Adipocyte (in vitro differentiated cells): ENCODE measurements at regions not wholly inside any gene's neighbourhood (a gene's known extent, or its start where the extent isn't known, plus 50 kb on each side); places are given as distances from the start of the nearest gene placed in this dataset.

Experiments used
- DNase-seq: peaks from one replicate; pipeline ENCODE4 v3.0.0-alpha.2; 2015; ENCODE audit warnings: low read depth
- H3K27me3 ChIP-seq: replicated peaks from 2 replicates; pipeline ENCODE4 v1.7.0; 2013; ENCODE audit warnings: mild to moderate bottlenecking, low read length, moderate library complexity; ENCODE audit not compliant: control insufficient read depth, insufficient read depth
- H3K36me3 ChIP-seq: 2 replicates; pipeline ENCODE4 v1.7.0; 2013; ENCODE audit warnings: low read length, mild to moderate bottlenecking, moderate library complexity; ENCODE audit not compliant: control insufficient read depth, insufficient read depth, severe bottlenecking
- H3K4me1 ChIP-seq: 2 replicates; pipeline ENCODE4 v1.7.0; 2013; ENCODE audit warnings: mild to moderate bottlenecking, low read length, moderate library complexity; ENCODE audit not compliant: control insufficient read depth, insufficient read depth
- H3K4me3 ChIP-seq: 2 replicates; pipeline ENCODE4 v1.7.0; 2013; ENCODE audit warnings: mild to moderate bottlenecking, low read length, moderate library complexity
- H3K9ac ChIP-seq: 2 replicates; pipeline ENCODE4 v1.7.0; 2013; ENCODE audit warnings: mild to moderate bottlenecking, low read length, moderate library complexity
- H3K9me3 ChIP-seq: 2 replicates; pipeline ENCODE4 v1.7.0; 2013; ENCODE audit warnings: mild to moderate bottlenecking, low read length, moderate library complexity; ENCODE audit not compliant: control insufficient read depth

DNA sequence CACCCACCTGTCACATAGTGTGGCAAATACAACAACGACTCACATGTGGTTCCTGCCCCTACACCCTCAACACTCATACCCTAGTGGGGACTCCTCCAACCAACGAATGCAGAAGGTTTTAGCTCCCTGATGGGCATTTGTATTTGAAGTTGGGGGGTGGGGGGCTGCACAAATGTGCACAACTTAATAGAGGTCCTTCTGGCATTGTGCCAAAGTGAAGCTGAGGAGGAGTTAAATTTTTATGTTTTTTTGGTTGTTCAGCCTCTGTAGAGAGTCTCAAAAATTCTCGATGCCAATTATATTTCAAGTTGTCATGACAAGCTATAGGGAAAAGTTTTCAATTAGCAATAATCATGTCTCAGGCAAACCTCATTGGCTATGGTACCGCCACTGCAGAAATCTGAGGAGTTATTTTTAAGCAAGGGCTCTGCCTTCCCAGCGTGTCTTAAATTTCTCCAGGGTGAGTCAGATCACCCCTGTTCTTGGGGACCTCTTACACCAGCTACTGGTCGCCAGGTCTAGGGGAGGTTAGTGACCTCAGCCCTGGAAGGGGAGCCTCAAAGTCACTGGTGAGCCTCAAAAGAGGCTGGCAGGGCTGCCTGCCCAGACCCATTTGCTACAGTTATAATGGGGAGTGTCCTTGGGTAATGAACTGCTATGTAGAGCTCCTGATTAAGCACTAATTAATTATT, 102.7 kb upstream of the TAF1B start:
- peaks cover 20% of the 10 kb centered on the region for H3K4me1 ChIP-seq
- no peak overlapping the region for H3K4me3 ChIP-seq
- no peak overlapping the region for H3K9ac ChIP-seq
- no peaks in the 10 kb centered on the region for H3K9me3 ChIP-seq
- DNase-seq, result no peak
- no peaks in the 10 kb centered on the region for H3K27me3 ChIP-seq
- no peaks in the 10 kb centered on the region for H3K36me3 ChIP-seq

DNA sequence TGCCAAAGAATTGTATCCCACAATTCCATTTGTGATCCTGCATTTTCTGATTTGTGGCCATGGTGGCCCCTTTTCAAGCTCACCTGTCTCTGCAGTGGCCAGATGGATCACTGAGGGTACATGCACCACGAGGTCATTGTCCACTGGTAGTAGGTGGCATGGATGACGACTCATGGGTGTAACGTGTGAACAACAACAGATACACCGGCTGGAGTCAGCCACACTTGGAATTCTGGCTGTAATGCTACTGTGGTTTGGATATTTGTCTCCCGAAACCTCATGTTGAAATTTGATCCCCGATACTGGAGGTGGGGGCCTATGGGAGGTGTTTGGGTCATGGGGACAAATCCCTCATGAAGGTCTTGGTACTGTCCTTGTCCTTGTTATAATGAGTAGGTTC, 102.2 kb upstream of the TAF1B start:
- Histone ChIP-seq H3K9me3 (no peaks in the 10 kb centered on the region), H3K4me1 (peaks cover 20% of the 10 kb centered on the region), H3K36me3 (no peaks in the 10 kb centered on the region), H3K9ac (no peak overlapping the region), H3K4me3 (no peak overlapping the region), H3K27me3 (no peaks in the 10 kb centered on the region)
- no peak for DNase-seq

GRCh38 chr2:9742601-9743000, 100.7 kb upstream of the TAF1B start:
- H3K4me1 ChIP-seq, result peaks cover 20% of the 10 kb centered on the region
- H3K36me3 ChIP-seq, result no peaks in the 10 kb centered on the region
- H3K4me3 ChIP-seq, result no peak overlapping the region
- H3K27me3 ChIP-seq, result no peaks in the 10 kb centered on the region
- H3K9ac ChIP-seq, result no peak overlapping the region
- H3K9me3 ChIP-seq, result no peaks in the 10 kb centered on the region
- DNase-seq, result no peak

DNA sequence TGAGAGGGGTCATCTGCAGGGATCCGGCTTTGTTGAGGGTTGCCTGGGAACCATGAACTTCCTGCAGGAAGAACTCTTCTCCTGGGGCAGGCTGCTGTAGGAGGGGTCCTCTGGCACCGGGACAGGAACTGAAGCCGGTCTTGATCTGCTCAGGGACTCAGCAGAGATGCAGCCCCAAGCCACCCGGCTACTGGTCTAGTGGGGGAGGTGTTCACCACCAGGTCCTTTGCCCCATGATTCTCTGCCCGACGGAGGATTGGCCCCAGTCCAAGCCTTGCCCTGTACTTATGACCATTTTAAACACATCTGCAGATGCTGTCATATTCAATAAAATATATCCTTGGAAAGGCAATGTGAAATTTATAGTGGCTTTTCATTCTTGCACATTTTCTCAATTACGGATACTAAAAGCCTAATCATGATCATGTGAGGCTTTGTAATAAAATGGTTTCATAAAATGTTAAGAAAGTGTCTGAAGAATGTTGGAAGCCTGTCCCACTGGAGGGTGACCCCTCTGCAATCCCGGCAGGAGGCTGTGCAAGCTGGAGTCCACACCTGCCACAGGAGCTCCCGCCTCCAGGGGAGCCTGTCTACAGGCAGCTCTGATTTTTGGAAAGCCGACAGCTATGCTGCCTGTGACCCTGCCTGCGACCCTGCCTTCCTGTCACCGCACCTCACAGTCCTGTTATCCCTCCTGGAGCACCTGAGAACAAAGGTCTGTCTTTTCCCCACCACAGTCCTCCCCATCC, 98.8 kb upstream of the TAF1B start:
- Histone ChIP-seq H3K9ac (no peak overlapping the region), H3K9me3 (no peaks in the 10 kb centered on the region), H3K36me3 (no peaks in the 10 kb centered on the region), H3K27me3 (no peaks in the 10 kb centered on the region), H3K4me1 (peaks cover 11% of the 10 kb centered on the region), H3K4me3 (no peak overlapping the region)
- peak; percentile 17 for DNase-seq

GRCh38 chr2:9745153-9745899, 97.9 kb upstream of the TAF1B start:
- Histone ChIP-seq H3K27me3 (no peaks in the 10 kb centered on the region), H3K4me3 (no peak overlapping the region), H3K4me1 (peaks cover 8% of the 10 kb centered on the region), H3K9ac (no peak overlapping the region), H3K36me3 (no peaks in the 10 kb centered on the region), H3K9me3 (no peaks in the 10 kb centered on the region)
- peak; percentile 29 for DNase-seq

GRCh38 chr2:9747396-9747795, 95.9 kb upstream of the TAF1B start:
- Histone ChIP-seq H3K4me1 (peaks cover 10% of the 10 kb centered on the region), H3K9ac (no peak overlapping the region), H3K9me3 (no peaks in the 10 kb centered on the region), H3K27me3 (no peaks in the 10 kb centered on the region), H3K36me3 (no peaks in the 10 kb centered on the region), H3K4me3 (no peak overlapping the region)
- no peak for DNase-seq

DNA sequence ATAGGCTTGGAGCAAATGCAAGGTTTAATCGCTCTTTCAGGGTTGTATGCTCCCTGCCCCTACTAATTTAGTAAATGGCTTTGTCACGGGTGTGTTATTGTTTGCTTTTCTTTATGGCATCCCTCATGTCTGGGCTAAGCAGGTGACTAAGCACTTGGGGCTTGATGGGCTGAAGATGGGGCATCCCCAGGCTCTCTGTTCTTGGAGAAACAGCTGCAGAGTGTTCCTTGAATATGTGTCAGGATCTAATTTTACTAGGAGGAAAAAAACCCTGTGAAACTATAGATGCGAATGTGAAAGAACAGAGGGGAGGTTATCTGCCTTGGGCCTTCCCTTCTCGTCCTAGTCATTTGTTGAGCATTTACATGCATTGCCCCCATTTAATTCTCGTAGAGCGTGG, 94.7 kb upstream of the TAF1B start:
- no peaks in the 10 kb centered on the region for H3K27me3 ChIP-seq
- no peaks in the 10 kb centered on the region for H3K36me3 ChIP-seq
- H3K9ac ChIP-seq, result no peak overlapping the region
- no peak for DNase-seq
- H3K4me1 ChIP-seq, result peaks cover 22% of the 10 kb centered on the region
- H3K9me3 ChIP-seq, result no peaks in the 10 kb centered on the region
- no peak overlapping the region for H3K4me3 ChIP-seq

DNA sequence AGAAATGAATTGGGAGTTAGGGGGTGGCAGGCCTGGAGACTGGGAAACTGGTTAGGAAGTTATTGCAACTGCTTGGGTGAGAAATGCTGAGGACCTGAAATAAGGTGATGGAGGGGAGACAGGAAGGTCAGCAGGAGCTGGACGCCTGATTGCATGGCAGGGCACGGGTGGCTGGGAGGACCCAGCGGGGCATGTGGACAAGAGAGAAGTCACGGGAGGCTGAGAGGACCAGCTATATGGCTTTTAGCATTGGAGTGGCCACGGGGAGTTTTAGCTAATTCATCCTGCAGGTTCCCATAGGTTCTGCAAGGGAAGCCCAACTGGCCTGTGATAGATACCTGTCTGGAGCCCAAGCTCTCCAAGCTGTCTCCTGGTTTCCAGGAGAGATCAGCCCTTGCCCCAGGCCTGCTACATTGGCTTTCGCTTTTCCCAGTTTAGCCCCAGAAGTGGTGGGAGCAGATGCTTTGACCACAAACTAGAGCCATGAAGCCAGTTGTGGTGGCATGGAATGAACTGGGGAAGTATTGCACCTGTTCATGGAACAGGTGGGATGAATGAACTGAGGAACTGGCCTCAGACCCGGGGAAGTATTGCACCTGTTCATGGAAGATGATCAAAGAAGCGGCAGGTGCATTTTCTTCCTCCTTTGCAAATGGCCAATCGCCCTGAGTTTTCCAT, 93.6 kb upstream of the TAF1B start:
- no peak for DNase-seq
- H3K27me3 ChIP-seq, result no peaks in the 10 kb centered on the region
- H3K9me3 ChIP-seq, result no peaks in the 10 kb centered on the region
- no peak overlapping the region for H3K9ac ChIP-seq
- H3K36me3 ChIP-seq, result no peaks in the 10 kb centered on the region
- peaks cover 21% of the 10 kb centered on the region for H3K4me1 ChIP-seq
- no peak overlapping the region for H3K4me3 ChIP-seq

DNA sequence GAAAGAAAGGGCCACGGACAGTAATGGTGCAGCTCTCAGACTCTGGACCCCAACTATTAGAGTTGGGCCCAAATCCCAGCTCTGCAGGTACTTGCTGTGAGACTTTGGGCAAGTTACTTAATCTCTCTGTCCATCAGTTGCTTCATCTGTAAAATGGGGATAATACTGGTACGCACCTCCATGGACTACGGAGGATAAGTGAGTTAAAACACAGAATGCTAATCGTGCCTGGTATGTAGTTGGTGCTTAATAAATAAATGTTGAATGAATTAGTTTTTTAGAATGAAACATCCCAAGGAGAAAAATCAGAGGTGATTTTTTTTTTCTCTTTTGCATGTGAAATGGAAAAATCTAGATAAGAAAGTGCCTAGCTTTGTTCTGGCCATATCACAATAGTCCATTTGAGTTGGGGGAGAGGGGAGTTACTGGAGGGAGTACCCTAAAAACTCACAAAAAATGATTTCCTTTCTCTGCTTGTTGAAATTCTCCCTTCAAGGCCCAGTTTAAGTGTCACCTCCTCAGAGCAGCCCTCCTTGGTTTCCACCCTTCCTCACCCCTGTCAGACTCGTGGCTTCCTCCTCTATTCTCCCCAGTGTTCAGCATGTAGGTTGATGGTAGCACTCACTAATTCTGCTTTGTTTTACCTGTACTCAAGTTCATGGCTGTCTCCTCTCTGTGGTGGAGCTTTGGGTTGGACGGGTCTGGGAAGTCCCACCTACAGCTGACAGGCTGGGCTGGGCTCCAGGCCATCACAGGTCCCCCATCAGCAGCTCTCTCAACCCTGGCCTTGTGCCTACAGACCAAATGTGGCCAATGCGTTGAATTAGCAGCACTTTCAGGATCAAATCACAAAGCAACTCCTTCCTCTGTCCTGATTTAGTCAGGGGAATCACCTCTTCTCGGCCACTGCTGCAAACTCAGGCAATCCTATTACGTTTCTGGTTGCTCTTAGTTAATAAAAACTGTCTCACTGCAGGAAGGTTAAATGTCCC, 92.8 kb upstream of the TAF1B start:
- H3K27me3 ChIP-seq, result no peaks in the 10 kb centered on the region
- no peak overlapping the region for H3K4me3 ChIP-seq
- H3K9ac ChIP-seq, result no peak overlapping the region
- peaks cover 15% of the 10 kb centered on the region for H3K4me1 ChIP-seq
- no peaks in the 10 kb centered on the region for H3K36me3 ChIP-seq
- DNase-seq, result no peak
- H3K9me3 ChIP-seq, result no peaks in the 10 kb centered on the region

DNA sequence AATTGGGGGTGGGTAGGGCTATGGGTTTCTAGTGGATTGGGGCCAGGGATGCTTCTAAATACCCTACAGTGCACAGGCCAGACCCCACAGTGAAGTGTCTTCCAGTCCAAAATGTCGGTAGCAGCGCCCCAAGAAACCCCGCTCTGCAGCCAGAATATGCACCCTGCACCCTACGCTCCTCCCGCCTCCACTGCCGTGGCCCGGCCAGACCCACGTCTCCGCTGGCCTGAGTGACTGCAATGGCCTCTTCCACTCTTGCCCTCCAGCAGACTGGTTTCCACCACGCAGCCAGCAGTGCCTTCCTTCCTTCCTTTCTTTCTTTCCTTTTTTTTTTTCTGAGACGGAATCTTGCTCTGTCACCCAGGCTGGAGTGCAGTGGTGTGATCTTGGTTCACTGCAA, 91.4 kb upstream of the TAF1B start:
- H3K4me3 ChIP-seq, result no peak overlapping the region
- no peak for DNase-seq
- no peak overlapping the region for H3K9ac ChIP-seq
- no peaks in the 10 kb centered on the region for H3K9me3 ChIP-seq
- no peaks in the 10 kb centered on the region for H3K36me3 ChIP-seq
- no peaks in the 10 kb centered on the region for H3K27me3 ChIP-seq
- H3K4me1 ChIP-seq, result peaks cover 15% of the 10 kb centered on the region
